ENCODE measurements at regions not wholly inside any gene's neighbourhood (a gene's known extent, or its start where the extent isn't known, plus 50 kb on each side); places are given as distances from the start of the nearest gene placed in this dataset.

GRCh38 chr13:95352486-95352885, 51.2 kb upstream of the ABCC4 start:
- no peak for TF ChIP-seq CTCF (IDR thresholded peaks at IDR 0.05; ENCODE audit: low read depth, low read length)

GRCh38 chr13:95354156-95354555, 52.9 kb upstream of the ABCC4 start:
- no peak for DNase-seq
- Histone ChIP-seq H3K4me1 (no peaks in the 10 kb centered on the region), H3K4me3 (ENCODE audit: low read depth, low read length) (no peak overlapping the region), H3K36me3 (no peaks in the 10 kb centered on the region), H3K27me3 (no peaks in the 10 kb centered on the region), H3K9me3 (no peaks in the 10 kb centered on the region; the same call in 1 of the 2 replicates)
- no peak for TF ChIP-seq CTCF (IDR thresholded peaks at IDR 0.05; ENCODE audit: low read depth, low read length)

More at GRCh38 chr13:95352486-95352885, 51.2 kb upstream of the ABCC4 start:
- Histone ChIP-seq H3K27me3 (no peaks in the 10 kb centered on the region), H3K36me3 (no peaks in the 10 kb centered on the region), H3K4me1 (no peaks in the 10 kb centered on the region), H3K9me3 (no peaks in the 10 kb centered on the region; the same call in 1 of the 2 replicates), H3K4me3 (ENCODE audit: low read depth, low read length) (no peak overlapping the region)
- DNase-seq, result no peak

DNA sequence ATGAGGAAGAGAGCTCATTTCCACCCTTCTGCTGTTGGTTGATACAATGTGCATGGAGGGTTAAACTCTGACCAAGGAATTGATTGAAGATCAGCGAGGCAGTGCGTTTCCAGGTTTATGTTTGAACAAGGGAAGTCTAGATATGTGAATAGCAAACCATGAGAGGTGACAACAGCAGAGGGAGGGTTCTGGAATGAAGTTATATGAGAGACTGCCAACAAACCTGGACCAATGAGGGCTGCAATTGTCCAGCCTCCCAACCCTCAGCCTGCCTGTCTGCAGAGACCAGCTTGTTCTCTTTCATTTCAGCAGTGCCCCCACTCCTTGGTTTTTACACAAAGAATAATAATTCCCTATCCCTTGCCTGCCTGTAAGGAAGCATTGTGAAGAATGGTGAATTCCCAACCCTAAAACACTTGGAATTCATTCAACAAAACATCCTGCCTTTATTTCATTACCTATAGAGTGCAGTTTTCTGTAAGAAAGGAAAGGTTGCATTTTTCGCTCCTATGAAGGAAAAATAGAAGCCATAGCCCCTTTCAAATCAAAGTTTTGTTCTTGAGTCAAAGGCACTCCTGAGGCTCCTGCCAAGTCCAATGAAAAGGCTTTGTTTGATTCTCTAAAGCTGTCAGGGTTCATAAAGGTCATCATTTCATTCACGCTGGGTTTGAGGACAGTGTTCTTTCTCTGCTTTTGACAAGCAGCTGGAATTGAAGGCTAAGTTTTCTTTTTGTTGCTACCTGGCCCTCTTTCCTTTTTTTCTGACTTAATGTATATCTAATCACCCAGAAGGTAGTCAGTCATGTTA, 53.6 kb upstream of the ABCC4 start:
- no peak for DNase-seq
- no peak overlapping the region for H3K4me3 ChIP-seq (ENCODE audit: low read depth, low read length)
- no peaks in the 10 kb centered on the region for H3K27me3 ChIP-seq
- H3K36me3 ChIP-seq, result no peaks in the 10 kb centered on the region
- no peaks in the 10 kb centered on the region; the same call in 1 of the 2 replicates for H3K9me3 ChIP-seq
- TF ChIP-seq CTCF (IDR thresholded peaks at IDR 0.05; ENCODE audit: low read depth, low read length), result no peak
- no peaks in the 10 kb centered on the region for H3K4me1 ChIP-seq

GRCh38 chr13:95355494-95355893, 54.2 kb upstream of the ABCC4 start:
- no peaks in the 10 kb centered on the region; the same call in 1 of the 2 replicates for H3K9me3 ChIP-seq
- no peaks in the 10 kb centered on the region for H3K36me3 ChIP-seq
- no peak for TF ChIP-seq CTCF (IDR thresholded peaks at IDR 0.05; ENCODE audit: low read depth, low read length)
- no peak overlapping the region for H3K4me3 ChIP-seq (ENCODE audit: low read depth, low read length)
- no peak for DNase-seq
- H3K27me3 ChIP-seq, result no peaks in the 10 kb centered on the region
- H3K4me1 ChIP-seq, result no peaks in the 10 kb centered on the region

- Histone ChIP-seq H3K27me3 (no peaks in the 10 kb centered on the region), H3K4me1 (no peaks in the 10 kb centered on the region), H3K36me3 (no peaks in the 10 kb centered on the region), H3K9me3 (no peaks in the 10 kb centered on the region; the same call in 1 of the 2 replicates), H3K4me3 (ENCODE audit: low read depth, low read length) (no peak overlapping the region)
- no peak for DNase-seq
- TF ChIP-seq CTCF (IDR thresholded peaks at IDR 0.05; ENCODE audit: low read depth, low read length), result no peak
Observed at GRCh38 chr13:95356916-95357315, 55.7 kb upstream of the ABCC4 start.

DNA sequence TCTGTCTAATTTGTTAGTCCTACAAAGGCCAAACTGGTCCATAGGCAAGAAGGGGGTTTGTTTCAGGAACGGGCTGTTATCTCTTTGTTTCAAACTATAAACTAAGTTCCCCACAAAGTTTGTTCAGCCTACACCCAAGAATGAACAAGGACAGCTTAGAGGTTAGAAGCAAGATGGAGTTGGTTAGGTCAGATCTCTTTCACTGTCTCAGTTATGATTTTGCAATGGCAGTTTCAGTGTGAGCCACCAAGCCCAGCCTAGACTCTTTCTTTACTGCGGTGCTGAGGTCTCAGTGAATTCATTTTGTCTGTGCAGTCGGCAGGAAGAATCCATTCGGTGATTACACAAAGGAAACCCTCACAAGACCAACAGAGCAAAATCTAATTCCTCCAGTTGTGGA, 56.6 kb upstream of the ABCC4 start:
- no peak for DNase-seq
- no peaks in the 10 kb centered on the region; the same call in 1 of the 2 replicates for H3K9me3 ChIP-seq
- H3K4me1 ChIP-seq, result no peaks in the 10 kb centered on the region
- no peak overlapping the region for H3K4me3 ChIP-seq (ENCODE audit: low read depth, low read length)
- H3K36me3 ChIP-seq, result no peaks in the 10 kb centered on the region
- no peak for TF ChIP-seq CTCF (IDR thresholded peaks at IDR 0.05; ENCODE audit: low read depth, low read length)
- no peaks in the 10 kb centered on the region for H3K27me3 ChIP-seq
